ENCODE measurements at regions not wholly inside any gene's neighbourhood (a gene's known extent, or its start where the extent isn't known, plus 50 kb on each side); places are given as distances from the start of the nearest gene placed in this dataset.

- Histone ChIP-seq H3K36me3 (no peaks in the 10 kb centered on the region), H3K27me3 (no peaks in the 10 kb centered on the region), H3K4me1 (no peaks in the 10 kb centered on the region), H3K4me3 (no peak overlapping the region), H3K9me3 (no peaks in the 10 kb centered on the region), H3K27ac (no peak overlapping the region)
- no peak for ATAC-seq
- 48 to 73% methylated on average over 2 of the region's 3 CpGs for WGBS, 2 donors (ENCODE audit: low coverage in 1 of 2)
- no peak for TF ChIP-seq EP300 (IDR thresholded peaks at IDR 0.05)
- TF ChIP-seq POLR2AphosphoS5 (IDR thresholded peaks at IDR 0.05): no peak
- no peak for TF ChIP-seq CTCF (IDR thresholded peaks at IDR 0.05)
- no peak for TF ChIP-seq POLR2A (IDR thresholded peaks at IDR 0.05)
Measured at GRCh38 chr14:97337267-97337666, 540.1 kb downstream of the VRK1 start.

- Histone ChIP-seq H3K9me3 (no peaks in the 10 kb centered on the region), H3K4me1 (no peaks in the 10 kb centered on the region), H3K4me3 (no peak overlapping the region), H3K36me3 (no peaks in the 10 kb centered on the region), H3K27me3 (no peaks in the 10 kb centered on the region), H3K27ac (no peak overlapping the region)
- no peak for ATAC-seq
- WGBS, 2 donors (ENCODE audit: low coverage in 1 of 2): 71% methylated on average over 2 of the region's 2 CpGs
- TF ChIP-seq EP300 (IDR thresholded peaks at IDR 0.05): no peak
- TF ChIP-seq CTCF (IDR thresholded peaks at IDR 0.05): no peak
- TF ChIP-seq POLR2AphosphoS5 (IDR thresholded peaks at IDR 0.05): no peak
Measured at GRCh38 chr14:97337670-97338069, 540.5 kb downstream of the VRK1 start.

- H3K27ac ChIP-seq: no peak overlapping the region
- H3K9me3 ChIP-seq: no peaks in the 10 kb centered on the region
- no peak overlapping the region for H3K4me3 ChIP-seq
- no peak for ATAC-seq
- no peaks in the 10 kb centered on the region for H3K4me1 ChIP-seq
- H3K36me3 ChIP-seq: no peaks in the 10 kb centered on the region
- WGBS, 2 donors (ENCODE audit: low coverage in 1 of 2): 83 to 90% methylated on average over 2 to 4 of the region's 4 CpGs
- peaks cover under 1% of the 10 kb centered on the region for H3K27me3 ChIP-seq
- TF ChIP-seq EP300 (IDR thresholded peaks at IDR 0.05): no peak
- no peak for TF ChIP-seq POLR2A (IDR thresholded peaks at IDR 0.05)
- no peak for TF ChIP-seq POLR2AphosphoS5 (IDR thresholded peaks at IDR 0.05)
- TF ChIP-seq CTCF (IDR thresholded peaks at IDR 0.05): no peak
Measured at GRCh38 chr14:97344666-97345065, 547.5 kb downstream of the VRK1 start.

- no peak for ATAC-seq
- Histone ChIP-seq H3K4me1 (no peaks in the 10 kb centered on the region), H3K9me3 (no peaks in the 10 kb centered on the region), H3K36me3 (no peaks in the 10 kb centered on the region), H3K4me3 (no peak overlapping the region), H3K27me3 (peaks cover 10% of the 10 kb centered on the region), H3K27ac (no peak overlapping the region)
- WGBS, 2 donors (ENCODE audit: low coverage in 1 of 2): 78 to 84% methylated on average over 3 of the region's 3 CpGs
- TF ChIP-seq POLR2AphosphoS5 (IDR thresholded peaks at IDR 0.05): no peak
Measured at GRCh38 chr14:97346675-97347074, 549.5 kb downstream of the VRK1 start.

- H3K36me3 ChIP-seq: no peaks in the 10 kb centered on the region
- 53 to 81% methylated on average over 2 of the region's 3 CpGs for WGBS, 2 donors (ENCODE audit: low coverage in 1 of 2)
- ATAC-seq: no peak
- H3K27me3 ChIP-seq: peaks cover 10% of the 10 kb centered on the region
- TF ChIP-seq CTCF (IDR thresholded peaks at IDR 0.05): no peak
- no peaks in the 10 kb centered on the region for H3K9me3 ChIP-seq
- H3K27ac ChIP-seq: no peak overlapping the region
- H3K4me3 ChIP-seq: no peak overlapping the region
- H3K4me1 ChIP-seq: no peaks in the 10 kb centered on the region
Measured at GRCh38 chr14:97349463-97349862, 552.3 kb downstream of the VRK1 start.

- TF ChIP-seq CTCF (IDR thresholded peaks at IDR 0.05) (no peak), POLR2A (IDR thresholded peaks at IDR 0.05) (no peak), EP300 (IDR thresholded peaks at IDR 0.05) (no peak), POLR2AphosphoS5 (IDR thresholded peaks at IDR 0.05) (no peak)
- 67 to 68% methylated on average over 2 to 3 of the region's 3 CpGs for WGBS, 2 donors (ENCODE audit: low coverage in 1 of 2)
- ATAC-seq: no peak
- H3K27ac ChIP-seq: no peak overlapping the region
- H3K4me3 ChIP-seq: no peak overlapping the region
- no peaks in the 10 kb centered on the region for H3K36me3 ChIP-seq
- H3K4me1 ChIP-seq: no peaks in the 10 kb centered on the region
- peaks cover 10% of the 10 kb centered on the region for H3K27me3 ChIP-seq
- no peaks in the 10 kb centered on the region for H3K9me3 ChIP-seq
Measured at GRCh38 chr14:97349946-97350345, 552.8 kb downstream of the VRK1 start.
